ENCODE measurements at regions not wholly inside any gene's neighbourhood (a gene's known extent, or its start where the extent isn't known, plus 50 kb on each side); places are given as distances from the start of the nearest gene placed in this dataset.

GRCh38 chr1:108055387-108055786 is 90.4 kb upstream of the VAV3 start:
- ChIA-PET CTCF (ENCODE audit: low intra/inter-chr PET ratio, low total read pairs) (no interaction called here), POLR2A (no interaction called here)
- Histone ChIP-seq H3K9me3 (ENCODE audit: low read length) (no peaks in the 10 kb centered on the region), H4K20me1 (ENCODE audit: insufficient read depth, low read length) (no peaks in the 10 kb centered on the region), H3K4me2 (ENCODE audit: low read depth, low read length) (no peak overlapping the region), H3K27ac (ENCODE audit: extremely low read length, insufficient read depth, low read length) (no peak overlapping the region), H3K9ac (ENCODE audit: insufficient read depth, low read depth, low read length) (no peak overlapping the region), H2AFZ (ENCODE audit: low read length) (no peak overlapping the region), H3K36me3 (replicated peaks in 1 of 2; ENCODE audit: control insufficient read depth in 1 of 2, insufficient read depth in 2 of 2, low read length in 2 of 2) (no peaks in the 10 kb centered on the region), H3K79me2 (ENCODE audit: insufficient read depth, low read length) (no peaks in the 10 kb centered on the region), H3K4me1 (ENCODE audit: insufficient read depth, low read length) (peaks cover 43% of the 10 kb centered on the region), H3K4me3 (replicated peaks in 1 of 3; ENCODE audit: insufficient read depth in 1 of 3, low read depth in 2 of 3, low read length in 3 of 3) (no peak overlapping the region), H3K27me3 (ENCODE audit: control insufficient read depth in 1 of 2, insufficient read depth in 2 of 2, low read length in 2 of 2) (no peaks in the 10 kb centered on the region)
- ATAC-seq: no peak
- in situ Hi-C loops (cut with HindIII; ENCODE audit: extremely low pct_ligation_motif_present, low pct_unique_long_range_greater_than_20kb): no loop called here
- intact Hi-C loops (cut with micrococcal nuclease; ENCODE audit: unreplicated experiment): no loop called here
- DNase-seq (ENCODE audit: low spot score): no peak
- 4% methylated on average over 2 of the region's 2 CpGs for WGBS (ENCODE audit: low lambda C conversion rate)
- no peak for FAIRE-seq
- no TSS peak for BruUV-seq (replicated peaks)
- TF ChIP-seq ZNF292 (CRISPR knock-in tag; IDR thresholded peaks at IDR 0.05; ENCODE audit: borderline replicate concordance, low read depth): no peak
- TF ChIP-seq ZNF639 (CRISPR knock-in tag; conservative IDR thresholded peaks at IDR 0.05): no peak
- no peak for TF ChIP-seq ARID2 (CRISPR knock-in tag; IDR thresholded peaks at IDR 0.05; ENCODE audit: borderline replicate concordance)
- TF ChIP-seq HIC2 (CRISPR knock-in tag; IDR thresholded peaks at IDR 0.05; ENCODE audit: low read depth): no peak
- no peak for TF ChIP-seq RNF219 (CRISPR knock-in tag; IDR thresholded peaks at IDR 0.05)

Data from HepG2 (cell line).